Activated T-cell treated with anti-CD3 and anti-CD28 coated beads, Interleukin-2, amount 50 U/mL, for 72 hours (primary cell): ENCODE measurements at regions not wholly inside any gene's neighbourhood (a gene's known extent, or its start where the extent isn't known, plus 50 kb on each side); places are given as distances from the start of the nearest gene placed in this dataset.
"Not testable (repeated sequence)": the region's sequence is repeated elsewhere in the genome, so short reads cannot be mapped to it uniquely, and the experiment has no call there.

Experiments used
- ATAC-seq, 2 donors: fragments of 150-1000 bp; cut with Tn5 transposase; replicated peaks in 1 of 2; 2 replicates each; pipeline ENCODE4 v1.10.0; 2021; ENCODE audit warnings: moderate library complexity in 2 of 2, mild to moderate bottlenecking in 1 of 2
- DNase-seq, 2 donors: peaks; one replicate each; pipeline ENCODE4 v3.0.0; 2021 to 2022; ENCODE audit warnings: mixed read lengths in 1 of 2
- H3K27ac Mint-ChIP-seq: one replicate; pipeline ENCODE4 v1.8.0; 2022; ENCODE audit warnings: mild to moderate bottlenecking, moderate library complexity, mixed read lengths
- H3K27me3 Mint-ChIP-seq: one replicate; pipeline ENCODE4 v1.8.0; 2022; ENCODE audit warnings: low read depth, mixed read lengths
- H3K36me3 Mint-ChIP-seq, 2 donors: one replicate each; pipeline ENCODE4 v1.8.0; 2022; ENCODE audit warnings: mixed read lengths in 2 of 2, mild to moderate bottlenecking in 1 of 2; ENCODE audit not compliant: insufficient read depth in 2 of 2
- H3K4me1 Mint-ChIP-seq: one replicate; pipeline ENCODE4 v1.8.0; 2022; ENCODE audit warnings: low read depth, mixed read lengths
- H3K4me3 Mint-ChIP-seq, 2 donors: one replicate each; pipeline ENCODE4 v1.8.0; 2022; ENCODE audit warnings: mild to moderate bottlenecking in 2 of 2, mixed read lengths in 2 of 2, moderate library complexity in 2 of 2
- H3K9me3 Mint-ChIP-seq, 2 donors: one replicate each; pipeline ENCODE4 v1.8.0; 2022; ENCODE audit warnings: mixed read lengths in 2 of 2

- ATAC-seq (no peak), DNase-seq (no peak)
- Mint-ChIP-seq H3K36me3 (no peaks in the 10 kb centered on the region), H3K27ac (peak overlapping the region; percentile 57), H3K27me3 (peaks cover 5% of the 10 kb centered on the region), H3K9me3 (no peaks in the 10 kb centered on the region), H3K4me3 (peak overlapping the region in 1 of 2 donors; percentile 40), H3K4me1 (peaks cover 26% of the 10 kb centered on the region)
These were observed 330.3 kb upstream of the THBS1 start for GRCh38 chr15:39250460-39251186.

- Mint-ChIP-seq H3K4me3 (peak overlapping the region; percentile 14 to 40), H3K4me1 (peaks cover 26% of the 10 kb centered on the region), H3K27ac (peak overlapping the region; percentile 57), H3K9me3 (no peaks in the 10 kb centered on the region), H3K36me3 (no peaks in the 10 kb centered on the region), H3K27me3 (peaks cover 5% of the 10 kb centered on the region)
- DNase-seq (peak in 1 of 2 donors; percentile 26), ATAC-seq (peak; percentile 78 to 96)
These were observed 329.3 kb upstream of the THBS1 start for GRCh38 chr15:39251413-39252133.

GRCh38 chr15:39252134-39252470 is 328.8 kb upstream of the THBS1 start:
- Mint-ChIP-seq H3K36me3 (no peaks in the 10 kb centered on the region), H3K4me3 (peak overlapping the region in 1 of 2 donors; percentile 20), H3K4me1 (peaks cover 26% of the 10 kb centered on the region), H3K27ac (no peak overlapping the region), H3K9me3 (no peaks in the 10 kb centered on the region), H3K27me3 (peaks cover 5% of the 10 kb centered on the region)
- ATAC-seq (no peak), DNase-seq (no peak)

GRCh38 chr15:39253552-39253951 is 327.3 kb upstream of the THBS1 start:
- Mint-ChIP-seq H3K4me1 (peaks cover 26% of the 10 kb centered on the region), H3K9me3 (no peaks in the 10 kb centered on the region), H3K4me3 (no peak overlapping the region), H3K27ac (no peak overlapping the region), H3K36me3 (no peaks in the 10 kb centered on the region), H3K27me3 (no peaks in the 10 kb centered on the region)
- no peak for ATAC-seq
- DNase-seq: no peak

- Mint-ChIP-seq H3K27ac (no peak overlapping the region), H3K27me3 (no peaks in the 10 kb centered on the region), H3K4me3 (no peak overlapping the region), H3K9me3 (no peaks in the 10 kb centered on the region), H3K36me3 (no peaks in the 10 kb centered on the region), H3K4me1 (peaks cover 26% of the 10 kb centered on the region)
- DNase-seq: no peak
- no peak for ATAC-seq
These were observed 326.7 kb upstream of the THBS1 start for GRCh38 chr15:39254181-39254580.

- H3K36me3 Mint-ChIP-seq: no peaks in the 10 kb centered on the region
- H3K4me1 Mint-ChIP-seq: peaks cover 20% of the 10 kb centered on the region
- DNase-seq: no peak
- no peaks in the 10 kb centered on the region for H3K27me3 Mint-ChIP-seq
- no peaks in the 10 kb centered on the region for H3K9me3 Mint-ChIP-seq
- no peak overlapping the region for H3K27ac Mint-ChIP-seq
- H3K4me3 Mint-ChIP-seq: no peak overlapping the region
- ATAC-seq: no peak
These were observed 325.1 kb upstream of the THBS1 start for GRCh38 chr15:39255760-39256159.

- no peaks in the 10 kb centered on the region for H3K36me3 Mint-ChIP-seq
- DNase-seq (no peak), ATAC-seq (no peak)
- H3K27me3 Mint-ChIP-seq: peaks cover 12% of the 10 kb centered on the region
- H3K9me3 Mint-ChIP-seq: no peaks in the 10 kb centered on the region
- no peak overlapping the region for H3K27ac Mint-ChIP-seq
- H3K4me3 Mint-ChIP-seq: no peak overlapping the region
- H3K4me1 Mint-ChIP-seq: peaks cover 17% of the 10 kb centered on the region
These were observed 320.5 kb upstream of the THBS1 start for GRCh38 chr15:39260391-39260790.

GRCh38 chr15:39260791-39261190 is 320.1 kb upstream of the THBS1 start:
- Mint-ChIP-seq H3K9me3 (no peaks in the 10 kb centered on the region), H3K4me1 (peaks cover 17% of the 10 kb centered on the region), H3K27me3 (peaks cover 12% of the 10 kb centered on the region), H3K4me3 (no peak overlapping the region), H3K36me3 (no peaks in the 10 kb centered on the region), H3K27ac (no peak overlapping the region)
- ATAC-seq (no peak), DNase-seq (no peak)

GRCh38 chr15:39261397-39262183 is 319.3 kb upstream of the THBS1 start:
- not testable (repeated sequence) for DNase-seq, ATAC-seq, H3K9me3 Mint-ChIP-seq, H3K36me3 Mint-ChIP-seq, H3K27ac Mint-ChIP-seq, H3K4me3 Mint-ChIP-seq
- H3K27me3 Mint-ChIP-seq: peaks cover 12% of the 10 kb centered on the region
- peaks cover 17% of the 10 kb centered on the region for H3K4me1 Mint-ChIP-seq

- ATAC-seq, DNase-seq, H3K36me3 Mint-ChIP-seq, H3K9me3 Mint-ChIP-seq, H3K27ac Mint-ChIP-seq, H3K4me3 Mint-ChIP-seq: not testable (repeated sequence)
- peaks cover 12% of the 10 kb centered on the region for H3K27me3 Mint-ChIP-seq
- peaks cover 22% of the 10 kb centered on the region for H3K4me1 Mint-ChIP-seq
These were observed 317.7 kb upstream of the THBS1 start for GRCh38 chr15:39262995-39263772.

- Mint-ChIP-seq H3K4me1 (peaks cover 22% of the 10 kb centered on the region), H3K4me3 (no peak overlapping the region), H3K27ac (no peak overlapping the region), H3K9me3 (no peaks in the 10 kb centered on the region), H3K36me3 (no peaks in the 10 kb centered on the region), H3K27me3 (peaks cover 12% of the 10 kb centered on the region)
- ATAC-seq: no peak
- no peak for DNase-seq
These were observed 315.6 kb upstream of the THBS1 start for GRCh38 chr15:39265261-39265660.

- DNase-seq (no peak), ATAC-seq (no peak)
- H3K4me1 Mint-ChIP-seq: peaks cover 19% of the 10 kb centered on the region
- H3K27ac Mint-ChIP-seq: no peak overlapping the region
- H3K4me3 Mint-ChIP-seq: no peak overlapping the region
- no peaks in the 10 kb centered on the region for H3K36me3 Mint-ChIP-seq
- H3K27me3 Mint-ChIP-seq: peaks cover 3% of the 10 kb centered on the region
- no peaks in the 10 kb centered on the region for H3K9me3 Mint-ChIP-seq
These were observed 314.0 kb upstream of the THBS1 start for GRCh38 chr15:39266890-39267289.

GRCh38 chr15:39267685-39268084 is 313.2 kb upstream of the THBS1 start:
- H3K4me1 Mint-ChIP-seq: peaks cover 11% of the 10 kb centered on the region
- no peak overlapping the region for H3K4me3 Mint-ChIP-seq
- no peaks in the 10 kb centered on the region for H3K27me3 Mint-ChIP-seq
- H3K27ac Mint-ChIP-seq: no peak overlapping the region
- H3K36me3 Mint-ChIP-seq: no peaks in the 10 kb centered on the region
- DNase-seq: no peak
- peak; percentile 61 to 75 for ATAC-seq
- no peaks in the 10 kb centered on the region for H3K9me3 Mint-ChIP-seq
